ENCODE measurements at regions not wholly inside any gene's neighbourhood (a gene's known extent, or its start where the extent isn't known, plus 50 kb on each side); places are given as distances from the start of the nearest gene placed in this dataset.

DNA sequence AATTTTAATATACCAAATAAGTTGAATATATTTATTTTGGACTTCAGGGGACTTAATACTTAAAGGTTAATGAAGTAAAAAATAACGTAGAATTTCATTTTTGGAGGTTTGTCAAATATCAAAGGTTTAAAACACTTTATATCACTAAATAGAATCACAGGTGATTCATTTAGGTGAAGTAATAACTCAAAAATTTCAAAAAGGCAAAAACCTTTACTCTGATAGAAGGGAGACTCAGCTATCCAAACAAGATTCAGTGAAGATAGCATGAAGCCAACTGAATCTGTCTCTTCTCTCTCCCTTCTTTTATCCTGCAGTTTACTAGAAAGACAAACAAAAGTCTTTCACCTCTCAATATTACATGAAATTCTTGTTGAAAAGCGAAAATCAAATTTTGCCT, 110.2 kb upstream of the CYSLTR1 start:
- Histone ChIP-seq H4K20me1 (ENCODE audit: insufficient read depth) (no peaks in the 10 kb centered on the region), H3K4me3 (ENCODE audit: low read length) (no peak overlapping the region), H3K36me3 (ENCODE audit: insufficient read depth, low read length) (no peaks in the 10 kb centered on the region), H3K27ac (ENCODE audit: low read length) (no peak overlapping the region), H3K9me3 (ENCODE audit: low read length) (no peaks in the 10 kb centered on the region), H3K27me3 (ENCODE audit: insufficient read depth, low read depth, low read length) (no peaks in the 10 kb centered on the region), H3K79me2 (replicated peaks; ENCODE audit: insufficient read depth, low read length) (no peaks in the 10 kb centered on the region), H2AFZ (ENCODE audit: low read depth, low read length) (no peak overlapping the region), H3K9me2 (ENCODE audit: insufficient read depth, low read length) (no peaks in the 10 kb centered on the region), H3F3A (ENCODE audit: insufficient read depth, low read length, poor library complexity, severe bottlenecking) (no peaks in the 10 kb centered on the region), H3K4me2 (ENCODE audit: low read length) (no peak overlapping the region), H3K9ac (ENCODE audit: low read length) (no peak overlapping the region)
- TF ChIP-seq POLR2AphosphoS5 (IDR thresholded peaks at IDR 0.05) (no peak), RAD21 (conservative IDR thresholded peaks at IDR 0.05) (no peak), REST (IDR thresholded peaks at IDR 0.05; ENCODE audit: borderline replicate concordance) (no peak), MXI1 (conservative IDR thresholded peaks at IDR 0.05; ENCODE audit: poor library complexity, severe bottlenecking) (no peak), EP300 (conservative IDR thresholded peaks at IDR 0.05; ENCODE audit: poor library complexity, severe bottlenecking) (no peak), EZH2 (IDR thresholded peaks at IDR 0.05; ENCODE audit: borderline replicate concordance, insufficient read depth, low read length, poor library complexity, severe bottlenecking) (no peak), TAF1 (IDR thresholded peaks at IDR 0.05; ENCODE audit: low read depth) (no peak), SMC3 (conservative IDR thresholded peaks at IDR 0.05; ENCODE audit: poor library complexity) (no peak)

GRCh38 chrX:78429172-78429571, 101.8 kb upstream of the CYSLTR1 start:
- Histone ChIP-seq H3K4me2 (ENCODE audit: low read length) (no peak overlapping the region), H3K4me3 (ENCODE audit: low read length) (no peak overlapping the region), H3K36me3 (ENCODE audit: insufficient read depth, low read length) (no peaks in the 10 kb centered on the region), H2AFZ (ENCODE audit: low read depth, low read length) (no peak overlapping the region), H3K9ac (ENCODE audit: low read length) (no peak overlapping the region), H3K27ac (ENCODE audit: low read length) (no peak overlapping the region), H3K9me2 (ENCODE audit: insufficient read depth, low read length) (no peaks in the 10 kb centered on the region), H3K27me3 (ENCODE audit: insufficient read depth, low read depth, low read length) (no peaks in the 10 kb centered on the region), H3K79me2 (replicated peaks; ENCODE audit: insufficient read depth, low read length) (no peaks in the 10 kb centered on the region), H3F3A (ENCODE audit: insufficient read depth, low read length, poor library complexity, severe bottlenecking) (no peaks in the 10 kb centered on the region), H4K20me1 (ENCODE audit: insufficient read depth) (no peaks in the 10 kb centered on the region), H3K9me3 (ENCODE audit: low read length) (no peaks in the 10 kb centered on the region)
- TF ChIP-seq MXI1 (conservative IDR thresholded peaks at IDR 0.05; ENCODE audit: poor library complexity, severe bottlenecking) (no peak), TAF1 (IDR thresholded peaks at IDR 0.05; ENCODE audit: low read depth) (no peak), REST (IDR thresholded peaks at IDR 0.05; ENCODE audit: borderline replicate concordance) (no peak), SMC3 (conservative IDR thresholded peaks at IDR 0.05; ENCODE audit: poor library complexity) (no peak), RAD21 (conservative IDR thresholded peaks at IDR 0.05) (no peak), EP300 (conservative IDR thresholded peaks at IDR 0.05; ENCODE audit: poor library complexity, severe bottlenecking) (no peak), EZH2 (IDR thresholded peaks at IDR 0.05; ENCODE audit: borderline replicate concordance, insufficient read depth, low read length, poor library complexity, severe bottlenecking) (no peak), POLR2AphosphoS5 (IDR thresholded peaks at IDR 0.05) (no peak)
- TF ChIP-seq, protein P1, sequence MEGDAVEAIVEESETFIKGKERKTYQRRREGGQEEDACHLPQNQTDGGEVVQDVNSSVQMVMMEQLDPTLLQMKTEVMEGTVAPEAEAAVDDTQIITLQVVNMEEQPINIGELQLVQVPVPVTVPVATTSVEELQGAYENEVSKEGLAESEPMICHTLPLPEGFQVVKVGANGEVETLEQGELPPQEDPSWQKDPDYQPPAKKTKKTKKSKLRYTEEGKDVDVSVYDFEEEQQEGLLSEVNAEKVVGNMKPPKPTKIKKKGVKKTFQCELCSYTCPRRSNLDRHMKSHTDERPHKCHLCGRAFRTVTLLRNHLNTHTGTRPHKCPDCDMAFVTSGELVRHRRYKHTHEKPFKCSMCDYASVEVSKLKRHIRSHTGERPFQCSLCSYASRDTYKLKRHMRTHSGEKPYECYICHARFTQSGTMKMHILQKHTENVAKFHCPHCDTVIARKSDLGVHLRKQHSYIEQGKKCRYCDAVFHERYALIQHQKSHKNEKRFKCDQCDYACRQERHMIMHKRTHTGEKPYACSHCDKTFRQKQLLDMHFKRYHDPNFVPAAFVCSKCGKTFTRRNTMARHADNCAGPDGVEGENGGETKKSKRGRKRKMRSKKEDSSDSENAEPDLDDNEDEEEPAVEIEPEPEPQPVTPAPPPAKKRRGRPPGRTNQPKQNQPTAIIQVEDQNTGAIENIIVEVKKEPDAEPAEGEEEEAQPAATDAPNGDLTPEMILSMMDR (IDR thresholded peaks at IDR 0.05; ENCODE audit: poor library complexity, severe bottlenecking) = no peak

Data from neural cell (in vitro differentiated cells).